ENCODE measurements at regions not wholly inside any gene's neighbourhood (a gene's known extent, or its start where the extent isn't known, plus 50 kb on each side); places are given as distances from the start of the nearest gene placed in this dataset.

DNA sequence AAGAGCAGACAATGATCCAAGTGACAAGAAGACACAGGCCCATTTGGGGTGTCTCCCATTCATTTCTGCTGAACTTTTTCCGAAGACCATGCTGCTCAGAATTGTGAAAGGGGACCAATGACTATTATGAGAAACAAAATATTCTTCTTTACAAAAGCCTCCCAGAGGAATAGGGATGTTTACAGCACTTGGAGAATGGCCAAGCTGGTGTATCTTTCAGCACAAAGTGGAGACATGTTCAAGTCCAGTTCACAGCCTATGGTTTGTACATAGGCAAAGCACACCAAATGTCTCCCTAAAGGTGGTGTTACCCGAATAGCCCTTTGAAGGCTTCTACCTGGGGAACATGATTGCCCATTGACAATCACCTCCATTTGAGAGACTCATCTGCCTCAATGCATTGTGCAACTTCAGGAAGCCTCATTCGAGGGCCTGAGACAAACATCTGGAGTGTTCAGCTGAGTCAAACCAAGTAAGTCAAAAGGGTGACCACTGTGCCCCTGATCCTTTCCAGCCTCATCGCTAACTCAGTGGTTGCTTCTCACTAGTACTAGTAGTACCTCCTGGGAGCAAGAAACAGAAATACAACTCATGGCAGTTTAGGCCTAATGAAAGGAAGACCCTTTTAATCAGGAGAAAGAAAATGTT is 451.0 kb upstream of the MARCKS start:
- TF ChIP-seq, protein P1, sequence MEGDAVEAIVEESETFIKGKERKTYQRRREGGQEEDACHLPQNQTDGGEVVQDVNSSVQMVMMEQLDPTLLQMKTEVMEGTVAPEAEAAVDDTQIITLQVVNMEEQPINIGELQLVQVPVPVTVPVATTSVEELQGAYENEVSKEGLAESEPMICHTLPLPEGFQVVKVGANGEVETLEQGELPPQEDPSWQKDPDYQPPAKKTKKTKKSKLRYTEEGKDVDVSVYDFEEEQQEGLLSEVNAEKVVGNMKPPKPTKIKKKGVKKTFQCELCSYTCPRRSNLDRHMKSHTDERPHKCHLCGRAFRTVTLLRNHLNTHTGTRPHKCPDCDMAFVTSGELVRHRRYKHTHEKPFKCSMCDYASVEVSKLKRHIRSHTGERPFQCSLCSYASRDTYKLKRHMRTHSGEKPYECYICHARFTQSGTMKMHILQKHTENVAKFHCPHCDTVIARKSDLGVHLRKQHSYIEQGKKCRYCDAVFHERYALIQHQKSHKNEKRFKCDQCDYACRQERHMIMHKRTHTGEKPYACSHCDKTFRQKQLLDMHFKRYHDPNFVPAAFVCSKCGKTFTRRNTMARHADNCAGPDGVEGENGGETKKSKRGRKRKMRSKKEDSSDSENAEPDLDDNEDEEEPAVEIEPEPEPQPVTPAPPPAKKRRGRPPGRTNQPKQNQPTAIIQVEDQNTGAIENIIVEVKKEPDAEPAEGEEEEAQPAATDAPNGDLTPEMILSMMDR (IDR thresholded peaks at IDR 0.05; ENCODE audit: low read length), result no peak
- no peak for TF ChIP-seq EZH2phosphoT487 (IDR thresholded peaks at IDR 0.05; ENCODE audit: low read length)

All from MM.1S (cell line).